Spleen (tissue), 3 donors: ENCODE measurements at regions not wholly inside any gene's neighbourhood (a gene's known extent, or its start where the extent isn't known, plus 50 kb on each side); places are given as distances from the start of the nearest gene placed in this dataset.

Experiments used
- POLR2A ChIP-seq, 3 donors: fragments of 450-650 bp; IDR thresholded peaks; one replicate each; pipeline ENCODE4 v1.5.1; 2017; ENCODE audit warnings: antibody characterized with exemption in 3 of 3, mild to moderate bottlenecking in 1 of 3
- POLR2AphosphoS5 ChIP-seq, 3 donors: sonication (generic); formaldehyde crosslinking; IDR thresholded peaks; one replicate each; pipeline ENCODE4 v1.5.1; 2017; ENCODE audit warnings: antibody characterized with exemption in 3 of 3

DNA sequence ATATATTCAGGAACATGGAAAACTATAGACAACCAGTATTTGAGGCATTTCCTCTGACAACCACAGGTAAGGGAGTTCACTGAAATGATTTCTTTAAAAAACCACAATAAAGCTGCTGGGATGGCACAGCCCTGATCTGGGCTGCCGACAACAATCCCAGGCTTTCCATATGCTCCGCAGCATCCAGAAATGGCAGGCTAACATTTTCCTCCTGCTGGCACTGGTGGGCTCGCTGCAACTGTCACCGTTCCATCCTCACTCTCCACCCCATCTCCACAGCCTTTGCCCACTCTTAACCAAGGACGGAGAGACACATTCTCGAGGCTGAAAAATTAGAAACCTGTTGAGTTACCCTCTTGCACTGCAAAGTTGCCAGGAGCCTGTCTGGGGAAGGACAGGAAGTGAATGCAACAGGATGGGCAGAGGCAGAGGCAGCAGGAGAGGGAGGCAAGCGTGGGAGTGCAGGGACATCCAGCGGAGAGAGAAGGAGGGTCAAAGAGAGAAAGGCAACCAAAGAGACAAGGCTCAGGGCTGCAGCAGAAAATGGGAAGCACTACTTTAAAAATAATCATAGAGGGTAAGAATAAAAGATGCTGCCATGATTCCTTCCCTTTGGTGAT is 79.0 kb upstream of the ARRDC4 start:
- TF ChIP-seq POLR2A (IDR thresholded peaks at IDR 0.05) (no peak), POLR2AphosphoS5 (IDR thresholded peaks at IDR 0.05) (no peak)
